Pancreas (tissue), 10 donors: ENCODE measurements at regions not wholly inside any gene's neighbourhood (a gene's known extent, or its start where the extent isn't known, plus 50 kb on each side); places are given as distances from the start of the nearest gene placed in this dataset.

Source experiments
- ATAC-seq, 4 donors: fragments of 200-7000 bp; cut with Tn5 transposase; one replicate each; pipeline versions ENCODE4 v1.8.0 to v1.9.1; 2020; ENCODE audit warnings: mild to moderate bottlenecking in 4 of 4, moderate library complexity in 4 of 4
- DNase-seq, 6 donors: peaks; one replicate each; pipeline ENCODE4 v3.0.0-alpha.2; 2020
- FAIRE-seq: peaks from 2 replicates; lab custom pipeline; 2012; peaks lifted over from hg19 to GRCh38; lab: Jason Lieb, UNC
- H3K27ac ChIP-seq, 4 donors: fragments of 200-600 bp; sonication (generic); 1 replicate in 3 of 4; 2 replicates in 1 of 4; pipeline versions ENCODE4 v1.5.0 to v1.8.0; 2020
- H3K27me3 ChIP-seq, 4 donors: fragments of 200-600 bp; one replicate each; pipeline ENCODE4 v1.8.0; 2021
- H3K36me3 ChIP-seq, 3 donors: fragments of 200-600 bp; sonication (generic) in 1 of 3; one replicate each; pipeline versions ENCODE4 v1.5.0 to v1.8.0; 2020 to 2021
- H3K4me1 ChIP-seq, 3 donors: fragments of 200-600 bp; one replicate each; pipeline ENCODE4 v1.8.0; 2021
- H3K4me3 ChIP-seq, 4 donors: fragments of 200-600 bp; sonication (generic) in 2 of 4; one replicate each; pipeline versions ENCODE4 v1.5.0 to v1.8.0; 2020 to 2021
- H3K9me3 ChIP-seq, 4 donors: fragments of 200-600 bp; one replicate each; pipeline ENCODE4 v1.8.0; 2021
- CTCF ChIP-seq, 4 donors: fragments of 200-600 bp; sonication (generic) in 3 of 4; IDR thresholded peaks; one replicate each; pipeline versions ENCODE4 v1.5.0 to v1.8.0; 2021; ENCODE audit warnings: antibody characterized with exemption in 4 of 4
- WGBS, 2 donors: extraction: QIAGEN DNeasy Blood & Tissue Kit; methylation state at CpG; one replicate each; pipeline ENCODE4 v1.1.7; 2013; 5-methylcytosine and 5-hydroxymethylcytosine counted together
- intact Hi-C, 3 donors: fragments of 100-400 bp; cut with DNase I; formaldehyde crosslinking; loops; one replicate each; pipeline versions ENCODE4 v1.11.1 to v1.14.2; 2022
- donor health status: healthy with polysubstance abuse.
- donor health status: DM: no; HTN: no; CAD: no; lungs with moderate emphysema.
- donor health status: DM: no; HTN: no; CAD: no.
- donor health status: control.
- donor health status: control.
- donor health status: Bipolar disorder and iron deficiency.
- donor health status: DM: yes; HTN: yes; CAD: no.
- donor health status: DM: no; HTN: no; CAD: no.
- donor health status: DM: no; HTN: no; CAD: no.
- donor health status: DM: yes; HTN: yes; CAD: no.

GRCh38 chr12:45646851-45647581 lies 82.5 kb upstream of the ARID2 start:
- no peak for FAIRE-seq
- Histone ChIP-seq H3K36me3 (no peaks in the 10 kb centered on the region), H3K9me3 (no peaks in the 10 kb centered on the region), H3K4me3 (no peak overlapping the region), H3K4me1 (peaks cover 0 to 11% (median 7%) of the 10 kb centered on the region in 3 donors), H3K27me3 (no peaks in the 10 kb centered on the region), H3K27ac (no peak overlapping the region)
- ATAC-seq, result no peak
- no peak for DNase-seq
- 93 to 96% methylated on average over 4 of the region's 4 CpGs for WGBS, 2 donors
- intact Hi-C loops, result no loop called here
- TF ChIP-seq CTCF (IDR thresholded peaks at IDR 0.05), result no peak

- no peaks in the 10 kb centered on the region for H3K27me3 ChIP-seq
- ATAC-seq (peak; percentile 87 to 98 (median 95)), FAIRE-seq (no peak), DNase-seq (peak; percentile 19 to 57 (median 50))
- no peaks in the 10 kb centered on the region for H3K36me3 ChIP-seq
- 12 to 16% methylated on average over 3 of the region's 3 CpGs for WGBS, 2 donors
- no peak for TF ChIP-seq CTCF (IDR thresholded peaks at IDR 0.05)
- intact Hi-C loops, result no loop called here
- H3K4me1 ChIP-seq, result peaks cover 0 to 11% (median 7%) of the 10 kb centered on the region in 3 donors
- H3K9me3 ChIP-seq, result no peaks in the 10 kb centered on the region
- H3K4me3 ChIP-seq, result no peak overlapping the region
- H3K27ac ChIP-seq, result no peak overlapping the region
Observed at GRCh38 chr12:45648070-45648469, 81.4 kb upstream of the ARID2 start.

GRCh38 chr12:45651029-45651428 lies 78.5 kb upstream of the ARID2 start:
- peaks cover 0 to 11% (median 7%) of the 10 kb centered on the region in 3 donors for H3K4me1 ChIP-seq
- H3K9me3 ChIP-seq, result no peaks in the 10 kb centered on the region
- DNase-seq (no peak), FAIRE-seq (no peak), ATAC-seq (no peak)
- no peak for TF ChIP-seq CTCF (IDR thresholded peaks at IDR 0.05)
- no peak overlapping the region for H3K27ac ChIP-seq
- H3K36me3 ChIP-seq, result no peaks in the 10 kb centered on the region
- intact Hi-C loops, result no loop called here
- H3K4me3 ChIP-seq, result no peak overlapping the region
- 87 to 91% methylated on average over 1 of the region's 1 CpG for WGBS, 2 donors
- H3K27me3 ChIP-seq, result no peaks in the 10 kb centered on the region

- intact Hi-C loops, result no loop called here
Observed at GRCh38 chr12:45654002-45654665, 75.4 kb upstream of the ARID2 start.

More at GRCh38 chr12:45654002-45654665, 75.4 kb upstream of the ARID2 start:
- no peaks in the 10 kb centered on the region for H3K27me3 ChIP-seq
- no peak overlapping the region for H3K27ac ChIP-seq
- WGBS, 2 donors, result 94 to 95% methylated on average over 3 of the region's 3 CpGs
- no peaks in the 10 kb centered on the region for H3K4me1 ChIP-seq
- no peak for DNase-seq
- no peaks in the 10 kb centered on the region for H3K9me3 ChIP-seq
- H3K4me3 ChIP-seq, result no peak overlapping the region
- H3K36me3 ChIP-seq, result no peaks in the 10 kb centered on the region
- no peak for TF ChIP-seq CTCF (IDR thresholded peaks at IDR 0.05)
- FAIRE-seq, result no peak
- ATAC-seq, result no peak
